GM21515 (cell line): ENCODE measurements at regions not wholly inside any gene's neighbourhood (a gene's known extent, or its start where the extent isn't known, plus 50 kb on each side); places are given as distances from the start of the nearest gene placed in this dataset.

Source experiments
- ATAC-seq: cut with Tn5 transposase; IDR thresholded peaks from one replicate; pipeline ENCODE4 v1.9.1; 2021; ENCODE audit not compliant: unreplicated experiment

GRCh38 chr5:124444147-124444775 lies 302.2 kb downstream of the ZNF608 start:
- peak; percentile 100 for ATAC-seq

GRCh38 chr5:124440471-124440870 lies 306.0 kb downstream of the ZNF608 start:
- no peak for ATAC-seq

DNA sequence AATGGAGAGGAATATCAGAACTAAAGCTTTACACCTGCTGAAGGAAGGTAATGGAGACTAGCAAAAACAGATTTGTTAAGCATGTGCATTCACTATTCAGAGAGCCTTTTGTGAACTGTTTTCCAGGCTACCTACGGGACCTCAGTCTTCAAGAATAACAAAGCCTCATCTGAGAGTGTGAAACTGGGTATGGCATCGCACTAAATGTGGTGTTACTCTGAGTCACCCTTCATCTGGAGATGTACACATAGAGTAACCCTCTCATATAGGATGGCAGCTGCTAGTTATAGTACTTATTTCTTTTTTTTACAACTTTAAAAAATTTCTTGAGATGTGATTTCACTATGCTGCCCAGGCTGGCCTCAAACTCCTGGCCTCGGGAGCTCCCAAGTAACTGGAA lies 306.8 kb downstream of the ZNF608 start:
- ATAC-seq: no peak

DNA sequence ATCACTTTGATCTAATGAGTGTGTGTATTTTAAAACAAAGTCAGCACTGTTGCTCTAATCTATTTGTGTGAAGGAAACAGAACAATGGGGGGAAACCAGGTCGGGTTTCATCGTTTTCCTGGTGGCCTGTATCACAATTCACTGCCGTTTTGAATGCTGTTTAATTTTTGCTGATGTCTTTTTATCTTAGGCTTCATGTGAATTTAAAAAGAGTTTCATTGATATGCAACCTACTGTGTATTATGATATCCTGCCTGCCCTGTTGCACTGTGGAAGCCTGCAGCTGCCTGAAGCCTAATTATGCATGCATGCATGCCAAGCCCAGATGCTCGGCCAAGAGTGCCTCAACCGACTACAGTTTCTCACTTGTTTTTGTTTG lies 307.5 kb downstream of the ZNF608 start:
- ATAC-seq: no peak

GRCh38 chr5:124438026-124438902 lies 308.2 kb downstream of the ZNF608 start:
- ATAC-seq: no peak

GRCh38 chr5:124436294-124436693 lies 310.1 kb downstream of the ZNF608 start:
- ATAC-seq: no peak

DNA sequence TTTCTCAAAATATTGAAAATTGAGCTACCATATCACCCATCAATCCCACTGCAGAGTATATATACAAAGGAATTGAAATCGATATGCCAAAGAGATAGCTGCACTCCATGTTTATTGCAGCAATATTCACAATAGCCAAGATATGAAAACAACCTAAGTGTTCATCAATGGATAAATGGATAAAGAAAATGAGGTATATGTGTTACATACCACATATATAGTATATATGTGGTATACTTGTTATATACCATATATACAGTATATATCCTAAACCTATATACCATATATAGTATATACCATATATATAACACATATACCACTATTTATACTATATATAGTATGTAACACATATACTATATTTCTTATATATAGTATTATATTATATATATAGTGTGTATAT lies 313.3 kb downstream of the ZNF608 start:
- no peak for ATAC-seq

DNA sequence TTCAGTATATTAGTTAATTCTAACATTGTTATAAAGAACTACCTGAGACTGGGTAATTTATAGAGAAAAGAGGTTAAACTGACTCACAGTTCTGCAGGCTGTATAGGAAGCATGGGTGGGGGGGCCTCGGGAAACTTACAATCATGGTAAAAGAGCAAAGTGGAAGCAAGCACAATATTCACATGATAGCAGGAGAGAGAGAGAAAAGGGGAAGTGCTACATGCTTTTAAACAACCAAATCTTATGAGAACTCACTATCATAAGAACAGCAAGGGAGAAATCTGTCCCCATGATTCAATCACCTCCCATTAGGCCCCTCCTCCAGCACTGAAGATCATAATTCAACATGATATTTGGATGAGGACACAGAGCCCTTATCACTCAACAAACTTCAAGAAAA lies 324.9 kb downstream of the ZNF608 start:
- no peak for ATAC-seq

DNA sequence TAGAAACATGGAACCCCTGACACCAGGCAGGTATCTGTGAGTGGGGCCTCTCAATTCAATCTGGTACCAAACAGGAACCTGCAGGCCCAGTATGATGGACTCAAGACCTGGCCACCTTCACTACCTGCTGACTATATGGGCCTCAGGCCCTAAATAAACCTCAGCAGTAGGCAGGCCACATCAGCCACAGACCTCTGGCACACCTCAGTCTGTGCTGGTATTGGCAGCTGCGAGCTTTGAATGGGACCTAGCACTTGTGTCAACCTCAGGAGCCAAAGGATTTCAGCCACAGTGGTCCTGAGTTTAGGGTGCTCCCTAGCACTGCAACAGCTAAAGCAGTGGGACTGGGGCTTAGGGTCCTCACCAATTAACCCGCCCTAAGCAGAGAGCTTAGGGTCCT lies 325.5 kb downstream of the ZNF608 start:
- no peak for ATAC-seq

- no peak for ATAC-seq
Measured at GRCh38 chr5:124419531-124419930, 326.9 kb downstream of the ZNF608 start.

- ATAC-seq: no peak
Measured at GRCh38 chr5:124418390-124418789, 328.0 kb downstream of the ZNF608 start.

- ATAC-seq: no peak
Measured at GRCh38 chr5:124417196-124417595, 329.2 kb downstream of the ZNF608 start.

DNA sequence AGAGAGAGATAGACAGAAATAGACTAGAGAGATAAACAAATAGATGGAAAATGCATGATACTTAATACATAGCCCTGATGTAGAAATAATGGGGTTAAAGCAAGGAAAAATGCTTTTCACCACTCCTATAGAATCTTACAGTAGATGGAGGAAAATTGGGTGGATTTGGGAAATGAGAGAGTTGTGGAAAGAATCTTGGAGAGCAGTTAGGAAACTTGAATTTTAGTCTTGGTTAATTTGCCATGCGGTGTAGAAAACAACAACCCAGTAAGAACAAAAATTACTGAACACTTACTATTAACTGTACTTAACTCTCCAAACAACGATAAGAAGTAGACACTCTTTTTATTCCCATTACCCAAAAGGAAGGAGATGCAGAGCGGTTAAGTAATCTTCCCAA lies 329.8 kb downstream of the ZNF608 start:
- no peak for ATAC-seq

- ATAC-seq: no peak
Measured at GRCh38 chr5:124414973-124415372, 331.5 kb downstream of the ZNF608 start.

DNA sequence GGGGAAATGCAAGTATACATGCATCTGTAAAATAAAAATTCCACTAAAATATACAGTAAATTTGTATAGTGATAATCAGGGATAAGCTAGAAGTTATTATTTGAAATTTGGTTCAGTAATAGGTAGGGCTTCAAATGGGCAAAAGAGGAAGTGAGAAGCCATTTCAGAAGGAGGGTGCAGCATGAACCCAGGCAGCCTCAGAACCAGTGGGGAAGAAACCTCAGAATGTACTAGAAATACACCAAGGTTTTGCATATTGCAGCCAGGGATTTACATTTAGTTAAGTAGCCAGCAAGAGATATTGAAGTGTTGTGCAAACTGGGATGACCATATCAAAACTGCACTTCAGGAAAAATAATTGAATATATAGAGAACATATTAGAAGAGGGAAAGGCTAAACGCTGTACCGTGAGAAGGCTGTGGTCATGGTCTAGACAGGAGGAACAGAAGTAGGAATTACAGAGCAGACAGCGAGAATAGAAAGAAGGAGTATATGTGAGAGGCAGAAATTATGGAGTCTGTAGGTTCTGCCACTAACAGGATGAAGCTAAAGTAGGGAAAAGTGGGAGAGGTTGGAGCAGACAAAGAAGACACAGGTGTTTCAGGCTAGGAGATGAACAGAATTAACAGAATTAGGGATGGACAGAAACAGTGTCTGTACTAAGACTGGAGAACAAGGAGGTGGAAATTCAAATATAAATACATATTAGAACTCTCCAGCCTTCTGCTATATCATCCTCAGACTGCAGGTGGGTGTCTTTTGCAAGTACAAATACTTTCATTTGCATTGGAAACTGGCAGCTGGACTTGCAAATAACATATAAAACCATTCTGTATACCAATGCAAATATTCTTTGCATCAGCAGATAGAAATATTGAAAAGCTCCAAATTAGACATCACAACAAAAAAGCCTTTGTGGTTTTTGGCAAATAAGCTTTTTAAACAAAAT lies 335.6 kb downstream of the ZNF608 start:
- ATAC-seq: peak; percentile 96

DNA sequence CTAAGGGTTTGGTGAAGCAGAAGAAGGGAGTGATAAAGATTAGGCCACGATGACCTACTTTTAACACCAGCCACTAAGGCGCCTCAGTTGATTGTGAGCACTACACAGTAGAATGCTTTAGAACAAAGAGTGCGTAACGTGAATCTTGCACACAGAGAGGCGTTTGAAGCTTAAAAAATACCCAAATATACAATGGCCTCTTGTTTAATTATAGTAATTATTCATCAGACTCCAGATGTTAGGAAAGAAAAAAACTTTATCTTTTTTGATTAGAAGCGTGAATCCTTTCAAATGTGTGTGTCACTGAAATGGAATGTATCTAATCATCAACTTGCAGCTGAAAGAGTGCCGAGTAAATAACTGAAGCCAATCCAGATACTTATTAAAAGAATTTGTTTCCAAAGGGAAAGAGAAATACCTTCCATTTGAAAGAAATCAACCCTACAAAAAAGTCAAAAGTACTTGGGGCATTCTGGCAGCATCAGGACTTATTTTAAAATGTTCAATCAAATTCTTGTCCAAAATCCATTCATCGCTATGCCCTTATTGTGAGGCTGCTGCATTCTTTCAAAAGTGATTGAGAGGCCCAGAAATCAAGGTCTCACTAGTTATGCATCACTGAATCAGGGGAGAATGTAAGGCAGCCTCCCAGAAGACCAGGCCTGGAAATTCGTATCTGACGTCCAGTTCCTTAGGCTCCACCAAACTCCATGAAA lies 337.5 kb downstream of the ZNF608 start:
- no peak for ATAC-seq

GRCh38 chr5:124404796-124405195 lies 341.6 kb downstream of the ZNF608 start:
- no peak for ATAC-seq

- no peak for ATAC-seq
Measured at GRCh38 chr5:124403281-124403680, 343.2 kb downstream of the ZNF608 start.

GRCh38 chr5:124402144-124402581 lies 344.3 kb downstream of the ZNF608 start:
- no peak for ATAC-seq

DNA sequence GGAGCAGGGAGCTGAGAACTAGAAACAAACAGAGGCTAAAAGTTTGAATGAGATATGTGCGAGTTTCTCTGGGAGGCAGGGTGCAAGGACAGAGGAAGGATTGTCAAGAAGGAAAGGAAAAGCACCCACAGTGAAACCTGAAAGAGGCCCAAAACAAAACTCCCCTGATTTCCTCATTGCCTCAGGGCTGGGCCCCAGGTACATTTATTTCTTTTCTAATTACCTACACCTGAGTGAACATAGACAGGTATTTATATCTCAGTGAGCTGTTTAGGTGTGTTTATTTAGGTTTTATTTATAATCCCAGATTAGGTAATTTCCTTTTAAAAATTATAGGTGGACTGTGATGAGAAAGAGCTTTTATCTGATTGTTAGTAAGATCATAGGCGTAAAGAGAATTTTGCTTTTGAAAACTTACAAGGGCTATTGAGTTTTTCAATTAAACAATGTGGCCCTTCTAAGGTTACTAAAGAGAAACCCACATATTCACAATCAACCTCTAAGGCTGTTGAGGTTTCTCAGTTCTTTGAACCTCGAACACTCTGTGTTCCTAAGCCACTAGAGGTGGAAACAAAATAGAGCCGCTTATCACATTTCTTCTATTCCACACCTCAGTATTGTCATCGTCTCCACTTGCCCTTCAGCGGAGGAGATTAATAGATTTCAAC lies 344.8 kb downstream of the ZNF608 start:
- no peak for ATAC-seq
